ENCODE measurements at regions not wholly inside any gene's neighbourhood (a gene's known extent, or its start where the extent isn't known, plus 50 kb on each side); places are given as distances from the start of the nearest gene placed in this dataset.

GRCh38 chr6:137277971-137278637, 58.9 kb upstream of the IFNGR1 start:
- no peaks in the 10 kb centered on the region for H3K9me3 ChIP-seq
- no peak overlapping the region for H3K27ac ChIP-seq
- H3K4me3 ChIP-seq (ENCODE audit: low read depth in 1 of 2, low read length in 1 of 2), result no peak overlapping the region
- no peaks in the 10 kb centered on the region for H3K36me3 ChIP-seq
- peaks cover 8 to 11% of the 10 kb centered on the region in 2 experiments for H3K4me1 ChIP-seq (ENCODE audit: control insufficient read depth in 1 of 2, insufficient read depth in 1 of 2, low read depth in 1 of 2, low read length in 1 of 2)
- no peaks in the 10 kb centered on the region for H3K27me3 ChIP-seq
- TF ChIP-seq CTCF (IDR thresholded peaks at IDR 0.05), result no peak

GRCh38 chr6:137272403-137272802, 53.2 kb upstream of the IFNGR1 start:
- Histone ChIP-seq H3K27me3 (no peaks in the 10 kb centered on the region), H3K36me3 (no peaks in the 10 kb centered on the region), H3K27ac (no peak overlapping the region), H3K4me3 (ENCODE audit: low read depth in 1 of 2, low read length in 1 of 2) (no peak overlapping the region), H3K4me1 (ENCODE audit: control insufficient read depth in 1 of 2, insufficient read depth in 1 of 2, low read depth in 1 of 2, low read length in 1 of 2) (peaks cover 7 to 9% of the 10 kb centered on the region in 2 experiments), H3K9me3 (no peaks in the 10 kb centered on the region)
- TF ChIP-seq CTCF (IDR thresholded peaks at IDR 0.05), result no peak

- Histone ChIP-seq H3K9me3 (no peaks in the 10 kb centered on the region), H3K4me1 (ENCODE audit: control insufficient read depth in 1 of 2, insufficient read depth in 1 of 2, low read depth in 1 of 2, low read length in 1 of 2) (peaks cover 7 to 9% of the 10 kb centered on the region in 2 experiments), H3K4me3 (ENCODE audit: low read depth in 1 of 2, low read length in 1 of 2) (no peak overlapping the region), H3K36me3 (no peaks in the 10 kb centered on the region), H3K27me3 (no peaks in the 10 kb centered on the region), H3K27ac (peak overlapping the region; percentile 47)
- peak; percentile 90 for TF ChIP-seq CTCF (IDR thresholded peaks at IDR 0.05)
Measured at GRCh38 chr6:137271245-137272183, 52.3 kb upstream of the IFNGR1 start.

GRCh38 chr6:137269803-137270202, 50.6 kb upstream of the IFNGR1 start:
- Histone ChIP-seq H3K36me3 (no peaks in the 10 kb centered on the region), H3K27me3 (no peaks in the 10 kb centered on the region), H3K4me3 (ENCODE audit: low read depth in 1 of 2, low read length in 1 of 2) (no peak overlapping the region), H3K4me1 (ENCODE audit: control insufficient read depth in 1 of 2, insufficient read depth in 1 of 2, low read depth in 1 of 2, low read length in 1 of 2) (peaks cover 7 to 9% of the 10 kb centered on the region in 2 experiments), H3K27ac (no peak overlapping the region), H3K9me3 (no peaks in the 10 kb centered on the region)
- no peak for TF ChIP-seq CTCF (IDR thresholded peaks at IDR 0.05)

GRCh38 chr6:137269347-137269746, 50.2 kb upstream of the IFNGR1 start:
- Histone ChIP-seq H3K27me3 (no peaks in the 10 kb centered on the region), H3K4me3 (ENCODE audit: low read depth in 1 of 2, low read length in 1 of 2) (no peak overlapping the region), H3K9me3 (no peaks in the 10 kb centered on the region), H3K4me1 (ENCODE audit: control insufficient read depth in 1 of 2, insufficient read depth in 1 of 2, low read depth in 1 of 2, low read length in 1 of 2) (peaks cover 7 to 9% of the 10 kb centered on the region in 2 experiments), H3K27ac (no peak overlapping the region), H3K36me3 (no peaks in the 10 kb centered on the region)
- no peak for TF ChIP-seq CTCF (IDR thresholded peaks at IDR 0.05)

Measured in neutrophil (primary cell).